SK-N-SH (cell line): ENCODE measurements at regions not wholly inside any gene's neighbourhood (a gene's known extent, or its start where the extent isn't known, plus 50 kb on each side); places are given as distances from the start of the nearest gene placed in this dataset.

ENCODE experiments used
- EP300 ChIP-seq, 2 experiments: IDR thresholded peaks; 2 replicates each; pipeline versions ENCODE4 v1.4.0 to v1.6.1; 2012; ENCODE audit warnings: borderline replicate concordance in 1 of 2, low read depth in 1 of 2, low read length in 1 of 2
- FOSL2 ChIP-seq: IDR thresholded peaks from 2 replicates; pipeline ENCODE4 v1.4.0; 2012; ENCODE audit warnings: low read depth, mild to moderate bottlenecking, moderate library complexity, borderline replicate concordance
- GABPA ChIP-seq: IDR thresholded peaks from 2 replicates; pipeline ENCODE4 v1.4.0; 2012; ENCODE audit warnings: low read depth, mild to moderate bottlenecking
- GATA2 ChIP-seq: sonication (generic); formaldehyde crosslinking; IDR thresholded peaks from 2 replicates; pipeline ENCODE4 v1.5.0; 2020; ENCODE audit warnings: mild to moderate bottlenecking, missing genetic modification reagents
- JUND ChIP-seq: IDR thresholded peaks from 2 replicates; pipeline ENCODE4 v1.4.0; 2012
- MXI1 ChIP-seq: IDR thresholded peaks from 2 replicates; pipeline ENCODE4 v1.6.1; 2012; ENCODE audit warnings: mild to moderate bottlenecking, low read depth, low read length, improper control_type of control experiment
- NRF1 ChIP-seq: IDR thresholded peaks from 2 replicates; pipeline ENCODE4 v1.6.1; 2012; ENCODE audit warnings: low read depth, mild to moderate bottlenecking, low read length
- POLR2AphosphoS5 ChIP-seq: IDR thresholded peaks from 2 replicates; pipeline ENCODE4 v1.6.1; 2012; ENCODE audit warnings: low read depth, low read length
- SIN3A ChIP-seq: IDR thresholded peaks from 2 replicates; pipeline ENCODE4 v1.6.1; 2012; ENCODE audit warnings: low read depth, mild to moderate bottlenecking, low read length, moderate library complexity, borderline replicate concordance
- TAF1 ChIP-seq: IDR thresholded peaks from 2 replicates; pipeline ENCODE4 v1.6.1; 2012; ENCODE audit warnings: low read depth, mild to moderate bottlenecking, low read length, moderate library complexity, borderline replicate concordance
- TF ChIP-seq, protein P1 (sequence below): fragments of 200-600 bp; sonication (generic); IDR thresholded peaks from 2 replicates; pipeline ENCODE4 v1.6.1; 2017; ENCODE audit warnings: antibody characterized with exemption, mild to moderate bottlenecking, moderate library complexity
- TF ChIP-seq, protein P2 (sequence below): fragments of 150-350 bp; IDR thresholded peaks from 2 replicates; pipeline ENCODE4 v1.6.1; 2017; ENCODE audit warnings: antibody characterized with exemption, low read length, low read depth, borderline replicate concordance

DNA sequence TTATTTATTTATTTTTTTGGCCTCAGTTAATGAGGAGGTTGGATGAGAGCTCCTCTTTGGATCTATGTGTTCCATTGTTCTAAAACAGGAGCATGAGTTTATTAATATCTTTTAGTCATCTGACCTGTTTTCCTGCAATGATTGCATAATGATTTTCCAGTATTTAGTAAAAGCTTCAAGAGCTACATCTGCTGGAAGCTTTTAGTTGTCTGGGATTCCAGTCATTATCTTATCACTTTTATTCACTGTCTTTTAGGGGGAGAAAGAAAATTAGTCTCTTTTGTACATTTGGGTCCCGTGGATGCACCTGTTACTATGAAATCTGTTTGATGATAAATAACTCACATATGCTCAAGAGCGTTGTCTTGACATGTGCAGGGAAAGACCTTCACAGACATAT is 1270.0 kb downstream of the ROBO1 start:
- TF ChIP-seq TAF1 = no peak
- TF ChIP-seq, protein P1, sequence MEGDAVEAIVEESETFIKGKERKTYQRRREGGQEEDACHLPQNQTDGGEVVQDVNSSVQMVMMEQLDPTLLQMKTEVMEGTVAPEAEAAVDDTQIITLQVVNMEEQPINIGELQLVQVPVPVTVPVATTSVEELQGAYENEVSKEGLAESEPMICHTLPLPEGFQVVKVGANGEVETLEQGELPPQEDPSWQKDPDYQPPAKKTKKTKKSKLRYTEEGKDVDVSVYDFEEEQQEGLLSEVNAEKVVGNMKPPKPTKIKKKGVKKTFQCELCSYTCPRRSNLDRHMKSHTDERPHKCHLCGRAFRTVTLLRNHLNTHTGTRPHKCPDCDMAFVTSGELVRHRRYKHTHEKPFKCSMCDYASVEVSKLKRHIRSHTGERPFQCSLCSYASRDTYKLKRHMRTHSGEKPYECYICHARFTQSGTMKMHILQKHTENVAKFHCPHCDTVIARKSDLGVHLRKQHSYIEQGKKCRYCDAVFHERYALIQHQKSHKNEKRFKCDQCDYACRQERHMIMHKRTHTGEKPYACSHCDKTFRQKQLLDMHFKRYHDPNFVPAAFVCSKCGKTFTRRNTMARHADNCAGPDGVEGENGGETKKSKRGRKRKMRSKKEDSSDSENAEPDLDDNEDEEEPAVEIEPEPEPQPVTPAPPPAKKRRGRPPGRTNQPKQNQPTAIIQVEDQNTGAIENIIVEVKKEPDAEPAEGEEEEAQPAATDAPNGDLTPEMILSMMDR = no peak
- no peak for TF ChIP-seq JUND
- no peak for TF ChIP-seq MXI1
- no peak for TF ChIP-seq FOSL2
- TF ChIP-seq POLR2AphosphoS5 = no peak
- TF ChIP-seq GATA2 = no peak; the same call in 1 of the 2 replicates
- peak in 1 of 2 experiments; percentile 17; a peak in 1 of 4 replicates for TF ChIP-seq EP300 (IDR thresholded peaks at IDR 0.05; ENCODE audit: borderline replicate concordance in 1 of 2, low read depth in 1 of 2, low read length in 1 of 2)
- no peak for TF ChIP-seq GABPA
- TF ChIP-seq NRF1 = no peak
- TF ChIP-seq SIN3A = no peak
- TF ChIP-seq, protein P2, sequence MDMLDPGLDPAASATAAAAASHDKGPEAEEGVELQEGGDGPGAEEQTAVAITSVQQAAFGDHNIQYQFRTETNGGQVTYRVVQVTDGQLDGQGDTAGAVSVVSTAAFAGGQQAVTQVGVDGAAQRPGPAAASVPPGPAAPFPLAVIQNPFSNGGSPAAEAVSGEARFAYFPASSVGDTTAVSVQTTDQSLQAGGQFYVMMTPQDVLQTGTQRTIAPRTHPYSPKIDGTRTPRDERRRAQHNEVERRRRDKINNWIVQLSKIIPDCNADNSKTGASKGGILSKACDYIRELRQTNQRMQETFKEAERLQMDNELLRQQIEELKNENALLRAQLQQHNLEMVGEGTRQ = no peak
